K562 (cell line): ENCODE measurements at regions not wholly inside any gene's neighbourhood (a gene's known extent, or its start where the extent isn't known, plus 50 kb on each side); places are given as distances from the start of the nearest gene placed in this dataset.

Experiments
- ATAC-seq: fragments of 200-7000 bp; cut with Tn5 transposase; 3 replicates; pipeline ENCODE4 v1.9.1; 2020; ENCODE audit warnings: moderate library complexity
- BruUV-seq: library from RNA; stranded (reverse); fragments of 400-500 nt; replicated peaks from 2 replicates; lab custom pipeline; 2021; lab: Mats Ljungman, UMichigan
- CTCF ChIA-PET: fragments of 300-600 bp; formaldehyde crosslinking; extraction: SDS; loops from one replicate; lab custom pipeline; 2021; ENCODE audit warnings: low intra/inter-chr PET ratio; lab: Yijun Ruan, JAX
- POLR2A ChIA-PET: fragments of 300-600, 350-650 bp; sonication (Branson Sonifier 250); formaldehyde crosslinking; extraction: SDS; loops from one replicate; lab custom pipeline; 2021; ENCODE audit warnings: antibody characterized with exemption, inconsistent platforms; lab: Yijun Ruan, JAX
- DNase-seq, 4 experiments: peaks; one replicate each; pipeline versions ENCODE4 v3.0.0 to v3.0.0-alpha.2; 2011 to 2018; ENCODE audit warnings: low spot score in 3 of 4, mixed read lengths in 3 of 4; ENCODE audit errors: extremely low read depth in 1 of 4
- FAIRE-seq: peaks from 2 replicates; lab custom pipeline; 2011; peaks lifted over from hg19 to GRCh38; lab: Jason Lieb, UNC
- H2AFZ ChIP-seq: 2 replicates; pipeline ENCODE4 v1.6.0; 2011; ENCODE audit warnings: low read depth, low read length, control low read depth, inconsistent platforms
- H3K27ac ChIP-seq: fragments of 200-600 bp; 3 replicates; pipeline ENCODE4 v1.8.0; 2011; ENCODE audit warnings: low read depth, mild to moderate bottlenecking, control low read depth, inconsistent platforms, low read length, moderate library complexity, mixed read lengths; ENCODE audit errors: extremely low read depth
- H3K27me3 ChIP-seq, 2 experiments: fragments of 300-600 bp in 1 of 2; 2 replicates in 1 of 2; 3 replicates in 1 of 2; pipeline versions ENCODE4 v1.6.0 to v1.8.0; 2011; ENCODE audit warnings: inconsistent platforms in 2 of 2, low read length in 2 of 2, mild to moderate bottlenecking in 1 of 2, mixed read lengths in 1 of 2, moderate library complexity in 1 of 2; ENCODE audit not compliant: control insufficient read depth in 2 of 2, insufficient read depth in 2 of 2
- H3K36me3 ChIP-seq: fragments of 300-600 bp; 3 replicates; pipeline ENCODE4 v1.8.0; 2011; ENCODE audit warnings: mild to moderate bottlenecking, low read length, inconsistent platforms; ENCODE audit not compliant: control insufficient read depth, insufficient read depth
- H3K4me1 ChIP-seq, 2 experiments: fragments of 200-600 bp in 1 of 2; replicated peaks in 1 of 2; 2 replicates in 1 of 2; 3 replicates in 1 of 2; pipeline versions ENCODE4 v1.5.1 to v1.8.0; 2011; ENCODE audit warnings: inconsistent platforms in 2 of 2, low read length in 2 of 2, mild to moderate bottlenecking in 1 of 2, mixed read lengths in 1 of 2, moderate library complexity in 1 of 2; ENCODE audit not compliant: control insufficient read depth in 2 of 2, insufficient read depth in 2 of 2
- H3K4me2 ChIP-seq: 2 replicates; pipeline ENCODE4 v1.6.1; 2011; ENCODE audit warnings: low read length, control low read depth, inconsistent platforms, mixed read lengths; ENCODE audit not compliant: insufficient read depth
- H3K4me3 ChIP-seq: fragments of 200-600 bp; sonication (generic), shearing (Covaris generic); 2 replicates; pipeline ENCODE4 v1.5.1; 2016; ENCODE audit warnings: control low read depth, inconsistent platforms
- H3K79me2 ChIP-seq: fragments of 200-600 bp; 3 replicates; pipeline ENCODE4 v1.8.0; 2011; ENCODE audit warnings: low read length, inconsistent platforms; ENCODE audit not compliant: control insufficient read depth, insufficient read depth
- H3K9ac ChIP-seq, 2 experiments: 2 replicates each; pipeline versions ENCODE4 v1.6.0 to v1.6.1; 2011; ENCODE audit warnings: low read depth in 2 of 2, low read length in 2 of 2, control low read depth in 1 of 2, inconsistent platforms in 1 of 2, mild to moderate bottlenecking in 1 of 2, mixed read lengths in 1 of 2; ENCODE audit not compliant: insufficient read depth in 1 of 2
- H3K9me1 ChIP-seq: one replicate; pipeline ENCODE4 v1.6.0; 2011; ENCODE audit warnings: inconsistent platforms, mild to moderate bottlenecking, low read length, moderate library complexity; ENCODE audit not compliant: control insufficient read depth, insufficient read depth
- H3K9me3 ChIP-seq: replicated peaks from 2 replicates; pipeline ENCODE4 v1.5.1; 2011; ENCODE audit warnings: low read depth, low read length, inconsistent platforms; ENCODE audit not compliant: control insufficient read depth, insufficient read depth
- H4K20me1 ChIP-seq: replicated peaks from 2 replicates; pipeline ENCODE4 v1.6.1; 2011; ENCODE audit warnings: low read length, inconsistent platforms, mixed read lengths; ENCODE audit not compliant: control insufficient read depth, insufficient read depth
- BHLHE40 ChIP-seq: IDR thresholded peaks from 2 replicates; pipeline ENCODE4 v1.6.1; 2011; ENCODE audit warnings: low read length, improper control_type of control experiment
- CREB5 ChIP-seq: fragments of 250-450 bp; sonication (Bioruptor Pico); IDR thresholded peaks from 2 replicates; pipeline ENCODE4 v1.5.0; 2020; ENCODE audit warnings: mild to moderate bottlenecking
- CXXC5 ChIP-seq: fragments of 250-450 bp; sonication (Bioruptor Pico); IDR thresholded peaks from 2 replicates; pipeline ENCODE4 v1.8.0; 2022; ENCODE audit warnings: inconsistent platforms, mild to moderate bottlenecking, moderate library complexity
- EWSR1 ChIP-seq: fragments of 450-650 bp; IDR thresholded peaks from 2 replicates; pipeline ENCODE4 v1.6.1; 2018; ENCODE audit warnings: borderline replicate concordance, mild to moderate bottlenecking, low read depth, moderate library complexity; ENCODE audit not compliant: partially characterized antibody
- ILF3 ChIP-seq: fragments of 450-650 bp; IDR thresholded peaks from 2 replicates; pipeline ENCODE4 v1.6.1; 2018; ENCODE audit warnings: antibody characterized with exemption, mild to moderate bottlenecking, moderate library complexity, borderline replicate concordance
- MYBL2 ChIP-seq, 2 experiments: fragments of 450-650 bp in 1 of 2; sonication (generic) in 1 of 2; formaldehyde crosslinking in 1 of 2; IDR thresholded peaks; 2 replicates each; pipeline versions ENCODE4 v1.6.1 to v1.8.1; 2017 to 2022; ENCODE audit warnings: borderline replicate concordance in 1 of 2, inconsistent platforms in 1 of 2, low read depth in 1 of 2, mild to moderate bottlenecking in 1 of 2, missing genetic modification reagents in 1 of 2, moderate library complexity in 1 of 2
- NR0B1 ChIP-seq: fragments of 450-650 bp; IDR thresholded peaks from one replicate; pipeline ENCODE4 v1.6.1; 2018; ENCODE audit warnings: mild to moderate bottlenecking, moderate library complexity; ENCODE audit not compliant: partially characterized antibody
- PATZ1 ChIP-seq: fragments of 250-450 bp; sonication (Bioruptor Pico); IDR thresholded peaks from 2 replicates; pipeline ENCODE4 v1.5.0; 2020; ENCODE audit warnings: mild to moderate bottlenecking, borderline replicate concordance
- PCBP1 ChIP-seq: fragments of 200-400 bp; formaldehyde crosslinking; IDR thresholded peaks from 2 replicates; pipeline ENCODE4 v1.6.1; 2018; ENCODE audit warnings: mild to moderate bottlenecking, low read depth, low read length; ENCODE audit not compliant: poor library complexity, severe bottlenecking
- PCBP2 ChIP-seq: fragments of 200-400 bp; formaldehyde crosslinking; IDR thresholded peaks from 2 replicates; pipeline ENCODE4 v1.6.1; 2018; ENCODE audit warnings: low read length, low read depth, mild to moderate bottlenecking, moderate library complexity; ENCODE audit not compliant: poor library complexity, severe bottlenecking
- RB1 ChIP-seq: fragments of 450-650 bp; IDR thresholded peaks from 2 replicates; pipeline ENCODE4 v1.6.1; 2017; ENCODE audit warnings: low read depth, mild to moderate bottlenecking
- SIN3A ChIP-seq, 2 experiments: fragments of 150-350 bp in 1 of 2; IDR thresholded peaks; 2 replicates each; pipeline ENCODE4 v1.6.1; 2011 to 2016; ENCODE audit warnings: borderline replicate concordance in 2 of 2, low read depth in 2 of 2, low read length in 2 of 2, mild to moderate bottlenecking in 2 of 2, moderate library complexity in 2 of 2; ENCODE audit not compliant: control insufficient read depth in 1 of 2
- TAF1 ChIP-seq: IDR thresholded peaks from 2 replicates; pipeline ENCODE4 v1.6.1; 2011; ENCODE audit warnings: mild to moderate bottlenecking, low read length, moderate library complexity; ENCODE audit not compliant: insufficient read depth, control insufficient read depth, severe bottlenecking; ENCODE audit errors: extremely low read depth
- TAF7 ChIP-seq: fragments of 450-650 bp; IDR thresholded peaks from 2 replicates; pipeline ENCODE4 v1.6.1; 2016; ENCODE audit warnings: missing genetic modification characterization, missing compliant biosample characterization
- ZEB2 ChIP-seq: fragments of 450-650 bp; IDR thresholded peaks from 2 replicates; pipeline ENCODE4 v1.6.1; 2016
- ZNF655 ChIP-seq: fragments of 250-450 bp; sonication (Bioruptor Pico); IDR thresholded peaks from 2 replicates; pipeline ENCODE4 v1.5.0; 2021
- ZNF778 ChIP-seq: fragments of 450-650 bp; formaldehyde crosslinking; IDR thresholded peaks from 2 replicates; pipeline ENCODE4 v1.4.0; 2020; ENCODE audit warnings: mild to moderate bottlenecking, moderate library complexity
- WGBS: fragments of 100-300 bp; shearing (Covaris generic); methylation state at CpG from one replicate; pipeline ENCODE4 v1.1.6; 2016; ENCODE audit warnings: low coverage, mixed read lengths; ENCODE audit not compliant: insufficient coverage; ENCODE audit errors: missing lambda C conversion rate; 5-methylcytosine and 5-hydroxymethylcytosine counted together
- in situ Hi-C: fragments of 300-500 bp; cut with MboI; formaldehyde crosslinking; loops from 4 replicates; pipeline ENCODE4 v1.15.0; 2018; ENCODE audit warnings: inconsistent platforms, mixed read lengths
- intact Hi-C: fragments of 100-400 bp; cut with micrococcal nuclease; formaldehyde crosslinking; loops from 2 replicates; pipeline ENCODE4 v1.14.2; 2022

- Histone ChIP-seq H3K9ac (no peak overlapping the region), H3K9me1 (no peaks in the 10 kb centered on the region), H4K20me1 (no peaks in the 10 kb centered on the region), H3K27me3 (no peaks in the 10 kb centered on the region; a peak in 1 of 5 replicates), H3K4me1 (peaks cover 0 to 6% of the 10 kb centered on the region in 2 experiments; a peak in 3 of 5 replicates), H3K36me3 (no peaks in the 10 kb centered on the region), H3K4me3 (no peak overlapping the region), H3K27ac (no peak overlapping the region), H3K79me2 (no peaks in the 10 kb centered on the region), H3K9me3 (no peaks in the 10 kb centered on the region), H3K4me2 (no peak overlapping the region), H2AFZ (no peak overlapping the region)
- DNase-seq (no peak), FAIRE-seq (no peak), ATAC-seq (no peak)
- ChIA-PET CTCF (no interaction called here), POLR2A (no interaction called here)
- WGBS = 34% methylated on average over 6 of the region's 7 CpGs
- intact Hi-C loops = no loop called here
- no TSS peak for BruUV-seq
- in situ Hi-C loops = no loop called here
- no peak for TF ChIP-seq ZNF778
- no peak for TF ChIP-seq BHLHE40
- no peak for TF ChIP-seq ZNF655 (CRISPR knock-in tag)
- TF ChIP-seq CXXC5 (CRISPR knock-in tag) = no peak
- no peak for TF ChIP-seq EWSR1
- TF ChIP-seq SIN3A (IDR thresholded peaks at IDR 0.05; ENCODE audit: borderline replicate concordance in 2 of 2, control insufficient read depth in 1 of 2, low read depth in 2 of 2, low read length in 2 of 2) = no peak
- no peak for TF ChIP-seq PCBP2
- no peak for TF ChIP-seq TAF1
- no peak for TF ChIP-seq CREB5 (CRISPR knock-in tag)
- no peak for TF ChIP-seq PATZ1 (CRISPR knock-in tag)
- TF ChIP-seq RB1 = no peak
- no peak for TF ChIP-seq ILF3
- TF ChIP-seq PCBP1 = no peak
- no peak for TF ChIP-seq TAF7 (tag)
- no peak for TF ChIP-seq ZEB2
- no peak for TF ChIP-seq NR0B1
- no peak for TF ChIP-seq MYBL2 (IDR thresholded peaks at IDR 0.05; ENCODE audit: low read depth)
- TF ChIP-seq MYBL2 (CRISPR knock-in tag; IDR thresholded peaks at IDR 0.05; ENCODE audit: borderline replicate concordance) = no peak
Observed at GRCh38 chr2:242075696-242076095, 206.2 kb downstream of the RTP5 start.
